HEK293 (cell line): ENCODE measurements at regions not wholly inside any gene's neighbourhood (a gene's known extent, or its start where the extent isn't known, plus 50 kb on each side); places are given as distances from the start of the nearest gene placed in this dataset.
"Not testable (repeated sequence)": the region's sequence is repeated elsewhere in the genome, so short reads cannot be mapped to it uniquely, and the experiment has no call there.

Source experiments
- CTCF ChIA-PET: fragments of 350-600 bp; formaldehyde crosslinking; extraction: SDS; loops from one replicate; lab custom pipeline; 2021; ENCODE audit warnings: antibody characterized with exemption; lab: Yijun Ruan, JAX
- POLR2A ChIA-PET: fragments of 300-600 bp; formaldehyde crosslinking; extraction: SDS; loops from one replicate; lab custom pipeline; 2020; ENCODE audit warnings: antibody characterized with exemption, inconsistent platforms; lab: Yijun Ruan, JAX
- H3K27ac ChIP-seq: fragments of 200-500 bp; sonication (Bioruptor generic); 2 replicates; pipeline ENCODE4 v1.5.1; 2014; ENCODE audit warnings: low read depth, low read length, control low read depth, inconsistent platforms; ENCODE audit errors: extremely low read depth
- H3K36me3 ChIP-seq, 2 experiments: fragments of 200-500 bp in 1 of 2; sonication (Bioruptor generic) in 1 of 2; 1 replicate in 1 of 2; 2 replicates in 1 of 2; pipeline ENCODE4 v1.5.1; 2014 to 2017; ENCODE audit warnings: inconsistent platforms in 2 of 2, low read length in 2 of 2; ENCODE audit not compliant: control insufficient read depth in 2 of 2, insufficient read depth in 1 of 2
- H3K4me1 ChIP-seq: fragments of 200-500 bp; sonication (Bioruptor generic); 2 replicates; pipeline ENCODE4 v1.5.1; 2014; ENCODE audit warnings: mild to moderate bottlenecking, low read length, inconsistent platforms; ENCODE audit not compliant: control insufficient read depth, insufficient read depth
- H3K4me3 ChIP-seq: 2 replicates; pipeline ENCODE4 v1.5.1; 2011; ENCODE audit warnings: low read depth, mild to moderate bottlenecking, control low read depth, low read length, moderate library complexity
- H3K9me3 ChIP-seq: fragments of 200-500 bp; sonication (Bioruptor generic); 2 replicates; pipeline ENCODE4 v1.5.1; 2014; ENCODE audit warnings: low read depth, low read length, inconsistent platforms; ENCODE audit not compliant: control insufficient read depth, insufficient read depth
- ZNF335 ChIP-seq: fragments of 450-650 bp; formaldehyde crosslinking; conservative IDR thresholded peaks from 2 replicates; pipeline ENCODE4 v1.5.1; 2016; ENCODE audit warnings: missing biosample characterization, missing genetic modification characterization
- ZNF654 ChIP-seq: fragments of 450-650 bp; formaldehyde crosslinking; IDR thresholded peaks from 2 replicates; pipeline ENCODE4 v1.5.1; 2016; ENCODE audit warnings: low read depth, missing biosample characterization, missing genetic modification characterization
- TF ChIP-seq, protein P1 (sequence below): fragments of 450-650 bp; formaldehyde crosslinking; IDR thresholded peaks from 2 replicates; pipeline ENCODE4 v1.5.1; 2017; ENCODE audit warnings: missing biosample characterization, missing genetic modification characterization
- TF ChIP-seq, protein P2 (sequence below): fragments of 450-650 bp; formaldehyde crosslinking; IDR thresholded peaks from 2 replicates; pipeline ENCODE4 v1.5.1; 2016; ENCODE audit warnings: missing biosample characterization, missing genetic modification characterization

DNA sequence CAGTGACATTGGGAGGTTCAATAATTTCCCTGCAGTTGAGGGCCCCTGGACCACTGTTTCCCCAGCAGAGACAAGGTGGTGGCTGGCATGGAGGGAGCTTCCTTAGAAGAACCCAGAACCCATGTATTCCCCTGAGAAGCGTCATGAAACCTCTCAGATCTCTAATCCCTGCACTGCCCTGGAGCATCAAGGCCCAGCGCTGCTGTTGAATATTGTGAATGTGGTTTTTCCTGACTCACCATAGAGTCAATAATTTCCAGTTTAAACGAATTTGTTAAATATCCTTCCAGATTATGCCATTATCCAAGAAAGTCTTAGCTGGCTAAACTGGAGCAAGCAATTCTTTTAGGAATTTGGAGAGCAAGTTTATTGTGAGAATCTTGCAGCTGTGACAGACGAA lies 333.5 kb downstream of the CACNA1B start:
- H3K4me1 ChIP-seq, H3K9me3 ChIP-seq, CTCF ChIA-PET, POLR2A ChIA-PET, H3K36me3 ChIP-seq, H3K4me3 ChIP-seq, H3K27ac ChIP-seq: not testable (repeated sequence)

GRCh38 chr9:138211544-138212219 lies 334.1 kb downstream of the CACNA1B start:
- H3K36me3 ChIP-seq, H3K4me3 ChIP-seq, H3K9me3 ChIP-seq, POLR2A ChIA-PET, H3K4me1 ChIP-seq, H3K27ac ChIP-seq: not testable (repeated sequence)
- CTCF ChIA-PET: interaction anchor here (0.7 kb wide), 1 partner anchor 469 kb away, joined by 3 read pairs; no protein-coding TSS in a partner anchor
- TF ChIP-seq, protein P1, sequence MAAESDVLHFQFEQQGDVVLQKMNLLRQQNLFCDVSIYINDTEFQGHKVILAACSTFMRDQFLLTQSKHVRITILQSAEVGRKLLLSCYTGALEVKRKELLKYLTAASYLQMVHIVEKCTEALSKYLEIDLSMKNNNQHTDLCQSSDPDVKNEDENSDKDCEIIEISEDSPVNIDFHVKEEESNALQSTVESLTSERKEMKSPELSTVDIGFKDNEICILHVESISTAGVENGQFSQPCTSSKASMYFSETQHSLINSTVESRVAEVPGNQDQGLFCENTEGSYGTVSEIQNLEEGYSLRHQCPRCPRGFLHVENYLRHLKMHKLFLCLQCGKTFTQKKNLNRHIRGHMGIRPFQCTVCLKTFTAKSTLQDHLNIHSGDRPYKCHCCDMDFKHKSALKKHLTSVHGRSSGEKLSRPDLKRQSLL: peak; percentile 92
- TF ChIP-seq ZNF335 (tag by site-specific recombination) (peak; percentile 38; the same call in 1 of the 2 replicates), ZNF654 (tag by site-specific recombination) (peak; percentile 76)
- TF ChIP-seq, protein P2, sequence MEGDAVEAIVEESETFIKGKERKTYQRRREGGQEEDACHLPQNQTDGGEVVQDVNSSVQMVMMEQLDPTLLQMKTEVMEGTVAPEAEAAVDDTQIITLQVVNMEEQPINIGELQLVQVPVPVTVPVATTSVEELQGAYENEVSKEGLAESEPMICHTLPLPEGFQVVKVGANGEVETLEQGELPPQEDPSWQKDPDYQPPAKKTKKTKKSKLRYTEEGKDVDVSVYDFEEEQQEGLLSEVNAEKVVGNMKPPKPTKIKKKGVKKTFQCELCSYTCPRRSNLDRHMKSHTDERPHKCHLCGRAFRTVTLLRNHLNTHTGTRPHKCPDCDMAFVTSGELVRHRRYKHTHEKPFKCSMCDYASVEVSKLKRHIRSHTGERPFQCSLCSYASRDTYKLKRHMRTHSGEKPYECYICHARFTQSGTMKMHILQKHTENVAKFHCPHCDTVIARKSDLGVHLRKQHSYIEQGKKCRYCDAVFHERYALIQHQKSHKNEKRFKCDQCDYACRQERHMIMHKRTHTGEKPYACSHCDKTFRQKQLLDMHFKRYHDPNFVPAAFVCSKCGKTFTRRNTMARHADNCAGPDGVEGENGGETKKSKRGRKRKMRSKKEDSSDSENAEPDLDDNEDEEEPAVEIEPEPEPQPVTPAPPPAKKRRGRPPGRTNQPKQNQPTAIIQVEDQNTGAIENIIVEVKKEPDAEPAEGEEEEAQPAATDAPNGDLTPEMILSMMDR (tag by site-specific recombination): 0 out of 2 replicates have a peak, but pooled peaks have one; percentile 13

- POLR2A ChIA-PET, H3K9me3 ChIP-seq, H3K36me3 ChIP-seq, H3K4me1 ChIP-seq, H3K4me3 ChIP-seq, H3K27ac ChIP-seq, CTCF ChIA-PET: not testable (repeated sequence)
Observed at GRCh38 chr9:138212811-138213210, 335.2 kb downstream of the CACNA1B start.

- H3K9me3 ChIP-seq, H3K4me3 ChIP-seq, POLR2A ChIA-PET, H3K27ac ChIP-seq, H3K4me1 ChIP-seq, H3K36me3 ChIP-seq, CTCF ChIA-PET: not testable (repeated sequence)
Observed at GRCh38 chr9:138213748-138214147, 336.2 kb downstream of the CACNA1B start.

GRCh38 chr9:138214548-138214947 lies 337.0 kb downstream of the CACNA1B start:
- H3K4me1 ChIP-seq, H3K27ac ChIP-seq, POLR2A ChIA-PET, H3K36me3 ChIP-seq, H3K4me3 ChIP-seq, H3K9me3 ChIP-seq: not testable (repeated sequence)
- CTCF ChIA-PET: interaction anchor here (0.7 kb wide), 1 partner anchor 27 kb away, joined by 4 read pairs; no protein-coding TSS in a partner anchor

- H3K27ac ChIP-seq, POLR2A ChIA-PET, H3K4me3 ChIP-seq, CTCF ChIA-PET, H3K36me3 ChIP-seq, H3K9me3 ChIP-seq, H3K4me1 ChIP-seq: not testable (repeated sequence)
Observed at GRCh38 chr9:138215588-138215987, 338.0 kb downstream of the CACNA1B start.

DNA sequence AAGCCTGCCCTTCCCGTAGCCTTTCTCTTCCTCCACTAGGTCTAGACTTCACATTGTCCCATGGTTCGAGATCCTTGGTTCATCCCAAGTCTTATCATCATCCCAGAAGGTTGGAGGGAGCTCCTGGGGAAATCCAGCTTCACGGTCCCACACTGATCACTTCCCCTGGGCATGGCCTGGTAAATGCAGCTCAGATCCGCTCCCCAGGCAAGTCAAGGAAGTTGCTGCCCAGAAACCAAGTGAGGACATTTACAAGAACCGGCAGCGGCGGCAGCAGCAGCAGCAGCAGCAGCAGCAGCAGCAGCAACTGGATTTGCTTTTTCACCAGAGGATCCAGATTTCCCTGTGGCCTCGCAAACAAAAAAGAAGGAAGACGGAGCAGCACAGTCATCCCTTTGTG lies 339.2 kb downstream of the CACNA1B start:
- H3K27ac ChIP-seq, POLR2A ChIA-PET, CTCF ChIA-PET, H3K9me3 ChIP-seq, H3K4me3 ChIP-seq, H3K36me3 ChIP-seq, H3K4me1 ChIP-seq: not testable (repeated sequence)

GRCh38 chr9:138217284-138217850 lies 339.8 kb downstream of the CACNA1B start:
- POLR2A ChIA-PET, H3K36me3 ChIP-seq, CTCF ChIA-PET, H3K4me1 ChIP-seq, H3K27ac ChIP-seq, H3K9me3 ChIP-seq, H3K4me3 ChIP-seq: not testable (repeated sequence)

DNA sequence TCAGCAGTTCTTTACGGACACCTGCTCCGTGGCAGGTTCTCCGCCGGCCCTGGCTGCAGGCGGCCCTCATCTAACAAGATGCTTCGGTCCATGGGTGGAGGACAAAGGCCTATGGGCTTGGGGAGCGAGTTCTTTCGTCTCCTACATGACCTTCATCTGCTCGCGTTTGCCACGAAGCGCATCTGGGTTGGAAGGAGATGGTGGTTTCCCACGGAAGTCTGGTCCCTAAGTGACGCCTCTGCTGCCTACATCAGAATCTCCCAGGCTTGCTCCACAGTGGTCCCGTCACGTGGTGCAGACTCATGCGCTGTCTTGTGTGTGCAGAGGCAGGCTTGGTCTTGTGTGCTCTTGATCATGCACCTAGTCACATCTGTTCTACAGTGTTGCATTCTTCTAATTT lies 341.7 kb downstream of the CACNA1B start:
- H3K4me1 ChIP-seq, H3K27ac ChIP-seq, H3K4me3 ChIP-seq, POLR2A ChIA-PET, H3K9me3 ChIP-seq, CTCF ChIA-PET, H3K36me3 ChIP-seq: not testable (repeated sequence)
